ENCODE measurements at regions not wholly inside any gene's neighbourhood (a gene's known extent, or its start where the extent isn't known, plus 50 kb on each side); places are given as distances from the start of the nearest gene placed in this dataset.

GRCh38 chr4:7124689-7125442, 57.0 kb upstream of the GRPEL1 start:
- no peaks in the 10 kb centered on the region for H3K79me2 ChIP-seq (ENCODE audit: insufficient read depth, low read length)
- peaks cover 4% of the 10 kb centered on the region for H4K20me1 ChIP-seq (ENCODE audit: insufficient read depth, low read length)
- H3K4me1 ChIP-seq (ENCODE audit: insufficient read depth, low read length): peaks cover 19% of the 10 kb centered on the region
- H3K4me3 ChIP-seq (ENCODE audit: insufficient read depth, low read length): no peak overlapping the region
- H3K27me3 ChIP-seq (ENCODE audit: insufficient read depth, low read length): peaks cover 17% of the 10 kb centered on the region
- peak; percentile 98 for DNase-seq (ENCODE audit: insufficient read length, low spot score, missing footprints)
- no peaks in the 10 kb centered on the region for H3K36me3 ChIP-seq (ENCODE audit: insufficient read depth, low read length)
- peak overlapping the region; percentile 77 for H2AFZ ChIP-seq (ENCODE audit: low read length)
- peak overlapping the region; percentile 51 for H3K27ac ChIP-seq (ENCODE audit: low read depth, low read length)
- peak; percentile 19 for TF ChIP-seq CTCF (IDR thresholded peaks at IDR 0.05; ENCODE audit: extremely low read depth, low read depth, low read length)
- H3K9me3 ChIP-seq (ENCODE audit: low read depth, low read length): no peaks in the 10 kb centered on the region
- peak overlapping the region; percentile 18 for H3K4me2 ChIP-seq (ENCODE audit: insufficient read depth, low read length)

GRCh38 chr4:7121866-7122653, 54.2 kb upstream of the GRPEL1 start:
- Histone ChIP-seq H3K27me3 (ENCODE audit: insufficient read depth, low read length) (peaks cover 19% of the 10 kb centered on the region), H3K27ac (ENCODE audit: low read depth, low read length) (no peak overlapping the region), H3K4me1 (ENCODE audit: insufficient read depth, low read length) (peaks cover 10% of the 10 kb centered on the region), H3K4me2 (ENCODE audit: insufficient read depth, low read length) (no peak overlapping the region), H3K9me3 (ENCODE audit: low read depth, low read length) (no peaks in the 10 kb centered on the region), H4K20me1 (ENCODE audit: insufficient read depth, low read length) (peaks cover 4% of the 10 kb centered on the region), H2AFZ (ENCODE audit: low read length) (no peak overlapping the region), H3K79me2 (ENCODE audit: insufficient read depth, low read length) (no peaks in the 10 kb centered on the region), H3K36me3 (ENCODE audit: insufficient read depth, low read length) (no peaks in the 10 kb centered on the region), H3K4me3 (ENCODE audit: insufficient read depth, low read length) (no peak overlapping the region)
- no peak for TF ChIP-seq CTCF (IDR thresholded peaks at IDR 0.05; ENCODE audit: extremely low read depth, low read depth, low read length)
- DNase-seq (ENCODE audit: insufficient read length, low spot score, missing footprints): peak; percentile 47

GRCh38 chr4:7121174-7121573, 53.3 kb upstream of the GRPEL1 start:
- Histone ChIP-seq H3K79me2 (ENCODE audit: insufficient read depth, low read length) (no peaks in the 10 kb centered on the region), H3K9me3 (ENCODE audit: low read depth, low read length) (no peaks in the 10 kb centered on the region), H3K27me3 (ENCODE audit: insufficient read depth, low read length) (peaks cover 22% of the 10 kb centered on the region), H3K4me2 (ENCODE audit: insufficient read depth, low read length) (no peak overlapping the region), H3K4me3 (ENCODE audit: insufficient read depth, low read length) (no peak overlapping the region), H3K36me3 (ENCODE audit: insufficient read depth, low read length) (no peaks in the 10 kb centered on the region), H2AFZ (ENCODE audit: low read length) (no peak overlapping the region), H3K27ac (ENCODE audit: low read depth, low read length) (no peak overlapping the region), H4K20me1 (ENCODE audit: insufficient read depth, low read length) (peaks cover 4% of the 10 kb centered on the region), H3K4me1 (ENCODE audit: insufficient read depth, low read length) (peaks cover 10% of the 10 kb centered on the region)
- no peak for TF ChIP-seq CTCF (IDR thresholded peaks at IDR 0.05; ENCODE audit: extremely low read depth, low read depth, low read length)
- DNase-seq (ENCODE audit: insufficient read length, low spot score, missing footprints): peak; percentile 75

- Histone ChIP-seq H3K9me3 (ENCODE audit: low read depth, low read length) (no peaks in the 10 kb centered on the region), H3K36me3 (ENCODE audit: insufficient read depth, low read length) (no peaks in the 10 kb centered on the region), H4K20me1 (ENCODE audit: insufficient read depth, low read length) (peaks cover 4% of the 10 kb centered on the region), H3K4me1 (ENCODE audit: insufficient read depth, low read length) (peaks cover 8% of the 10 kb centered on the region), H3K4me3 (ENCODE audit: insufficient read depth, low read length) (no peak overlapping the region), H2AFZ (ENCODE audit: low read length) (no peak overlapping the region), H3K79me2 (ENCODE audit: insufficient read depth, low read length) (no peaks in the 10 kb centered on the region), H3K4me2 (ENCODE audit: insufficient read depth, low read length) (no peak overlapping the region), H3K27me3 (ENCODE audit: insufficient read depth, low read length) (peaks cover 22% of the 10 kb centered on the region), H3K27ac (ENCODE audit: low read depth, low read length) (no peak overlapping the region)
- TF ChIP-seq CTCF (IDR thresholded peaks at IDR 0.05; ENCODE audit: extremely low read depth, low read depth, low read length): no peak
- peak; percentile 85 for DNase-seq (ENCODE audit: insufficient read length, low spot score, missing footprints)
Observed at GRCh38 chr4:7120341-7120740, 52.5 kb upstream of the GRPEL1 start.

All from osteoblast (primary cell).